ENCODE measurements at regions not wholly inside any gene's neighbourhood (a gene's known extent, or its start where the extent isn't known, plus 50 kb on each side); places are given as distances from the start of the nearest gene placed in this dataset.
A peak's percentile ranks its signal among the peaks of the same experiment; 100 is the strongest.

GRCh38 chr6:131450861-131451260 lies 122.2 kb upstream of the ARG1 start:
- Histone ChIP-seq H3K4me1 (ENCODE audit: insufficient read depth, low read length, poor library complexity, severe bottlenecking) (peaks cover 18% of the 10 kb centered on the region), H3K36me3 (ENCODE audit: insufficient read depth, low read length, poor library complexity, severe bottlenecking) (no peaks in the 10 kb centered on the region), H3K4me3 (ENCODE audit: low read depth, low read length, poor library complexity, severe bottlenecking) (no peak overlapping the region), H3K27me3 (replicated peaks; ENCODE audit: insufficient read depth, low read depth, low read length, poor library complexity) (no peaks in the 10 kb centered on the region), H3K27ac (ENCODE audit: low read depth, low read length, poor library complexity, severe bottlenecking) (no peak overlapping the region), H3K9me3 (ENCODE audit: low read depth, low read length, poor library complexity, severe bottlenecking) (no peaks in the 10 kb centered on the region)
- no TSS peak for BruUV-seq (replicated peaks)
- CTCF ChIA-PET = interaction anchor here (0.5 kb wide), 1 partner anchor 9 kb away, joined by 4 read pairs; no protein-coding TSS in a partner anchor
- POLR2A ChIA-PET (ENCODE audit: low non-redundant PET) = no interaction called here
- intact Hi-C loops (cut with micrococcal nuclease; ENCODE audit: unreplicated experiment) = no loop called here
- DNase-seq (ENCODE audit: low spot score) = no peak
- TF ChIP-seq CTCF (conservative IDR thresholded peaks at IDR 0.05; ENCODE audit: low read depth, low read length) (no peak), EZH2 (IDR thresholded peaks at IDR 0.05; ENCODE audit: borderline replicate concordance, low read depth, low read length, poor library complexity, severe bottlenecking) (no peak)

- POLR2A ChIA-PET (ENCODE audit: low non-redundant PET) = no interaction called here
- intact Hi-C loops (cut with micrococcal nuclease; ENCODE audit: unreplicated experiment) = no loop called here
- Histone ChIP-seq H3K9me3 (ENCODE audit: low read depth, low read length, poor library complexity, severe bottlenecking) (no peaks in the 10 kb centered on the region), H3K27me3 (replicated peaks; ENCODE audit: insufficient read depth, low read depth, low read length, poor library complexity) (no peaks in the 10 kb centered on the region), H3K4me1 (ENCODE audit: insufficient read depth, low read length, poor library complexity, severe bottlenecking) (peaks cover 24% of the 10 kb centered on the region), H3K4me3 (ENCODE audit: low read depth, low read length, poor library complexity, severe bottlenecking) (no peak overlapping the region), H3K36me3 (ENCODE audit: insufficient read depth, low read length, poor library complexity, severe bottlenecking) (no peaks in the 10 kb centered on the region), H3K27ac (ENCODE audit: low read depth, low read length, poor library complexity, severe bottlenecking) (no peak overlapping the region)
- TF ChIP-seq EZH2 (IDR thresholded peaks at IDR 0.05; ENCODE audit: borderline replicate concordance, low read depth, low read length, poor library complexity, severe bottlenecking) (no peak), CTCF (conservative IDR thresholded peaks at IDR 0.05; ENCODE audit: low read depth, low read length) (no peak)
- DNase-seq (ENCODE audit: low spot score) = peak; percentile 58
- BruUV-seq (replicated peaks) = no TSS peak
- CTCF ChIA-PET = no interaction called here
These were observed 121.5 kb upstream of the ARG1 start for GRCh38 chr6:131451321-131452144.

GRCh38 chr6:131453803-131454202 lies 119.2 kb upstream of the ARG1 start:
- intact Hi-C loops (cut with micrococcal nuclease; ENCODE audit: unreplicated experiment) = no loop called here
- no peak overlapping the region for H3K4me3 ChIP-seq (ENCODE audit: low read depth, low read length, poor library complexity, severe bottlenecking)
- POLR2A ChIA-PET (ENCODE audit: low non-redundant PET) = no interaction called here
- no peaks in the 10 kb centered on the region for H3K9me3 ChIP-seq (ENCODE audit: low read depth, low read length, poor library complexity, severe bottlenecking)
- H3K36me3 ChIP-seq (ENCODE audit: insufficient read depth, low read length, poor library complexity, severe bottlenecking) = no peaks in the 10 kb centered on the region
- H3K27ac ChIP-seq (ENCODE audit: low read depth, low read length, poor library complexity, severe bottlenecking) = no peak overlapping the region
- no peak for TF ChIP-seq CTCF (conservative IDR thresholded peaks at IDR 0.05; ENCODE audit: low read depth, low read length)
- no peak for TF ChIP-seq EZH2 (IDR thresholded peaks at IDR 0.05; ENCODE audit: borderline replicate concordance, low read depth, low read length, poor library complexity, severe bottlenecking)
- no TSS peak for BruUV-seq (replicated peaks)
- no peaks in the 10 kb centered on the region for H3K27me3 ChIP-seq (replicated peaks; ENCODE audit: insufficient read depth, low read depth, low read length, poor library complexity)
- DNase-seq (ENCODE audit: low spot score) = no peak
- peaks cover 20% of the 10 kb centered on the region for H3K4me1 ChIP-seq (ENCODE audit: insufficient read depth, low read length, poor library complexity, severe bottlenecking)
- CTCF ChIA-PET = no interaction called here

All from A673 (cell line).